Breast epithelium (tissue), 4 donors: ENCODE measurements at regions not wholly inside any gene's neighbourhood (a gene's known extent, or its start where the extent isn't known, plus 50 kb on each side); places are given as distances from the start of the nearest gene placed in this dataset.

Source experiments
- DNase-seq, 2 donors: peaks; one replicate each; pipeline ENCODE4 v3.0.0-alpha.2; 2019; ENCODE audit warnings: low spot score in 2 of 2
- H3K27ac ChIP-seq, 2 donors: fragments of 200-600 bp; sonication (generic) in 1 of 2; one replicate each; pipeline ENCODE4 v1.5.1; 2016 to 2019; ENCODE audit warnings: mild to moderate bottlenecking in 1 of 2
- H3K27me3 ChIP-seq, 2 donors: fragments of 200-600 bp; sonication (generic) in 1 of 2; one replicate each; pipeline versions ENCODE4 v1.5.1 to v1.6.0; 2017 to 2019; ENCODE audit warnings: control low read depth in 1 of 2, mild to moderate bottlenecking in 1 of 2
- H3K36me3 ChIP-seq: fragments of 200-600 bp; one replicate; pipeline ENCODE4 v1.5.1; 2019
- H3K4me1 ChIP-seq, 2 donors: fragments of 200-600 bp; sonication (generic); one replicate each; pipeline ENCODE4 v1.5.1; 2016 to 2019; ENCODE audit warnings: control low read depth in 1 of 2
- H3K4me3 ChIP-seq, 3 donors: fragments of 200-600 bp; sonication (generic); 1 replicate in 2 of 3; 2 replicates in 1 of 3; pipeline ENCODE4 v1.5.1; 2016 to 2019; ENCODE audit warnings: mild to moderate bottlenecking in 3 of 3, moderate library complexity in 2 of 3
- H3K9me3 ChIP-seq, 2 donors: fragments of 200-600 bp; sonication (generic) in 1 of 2; one replicate each; pipeline ENCODE4 v1.5.1; 2016 to 2019; ENCODE audit warnings: control low read depth in 1 of 2
- POLR2A ChIP-seq: fragments of 450-650 bp; IDR thresholded peaks from one replicate; pipeline ENCODE4 v1.6.1; 2016; ENCODE audit warnings: antibody characterized with exemption, mild to moderate bottlenecking, moderate library complexity
- POLR2AphosphoS5 ChIP-seq, 3 donors: sonication (generic); formaldehyde crosslinking; IDR thresholded peaks; one replicate each; pipeline ENCODE4 v1.6.1; 2017; ENCODE audit warnings: antibody characterized with exemption in 3 of 3
- intact Hi-C: fragments of 100-400 bp; cut with DNase I; formaldehyde crosslinking; loops from one replicate; pipeline ENCODE4 v1.15.1; 2023; ENCODE audit warnings: low total_unique reads
- TF ChIP-seq, protein P1 (sequence below), 3 donors: fragments of 450-650 bp; IDR thresholded peaks; one replicate each; pipeline ENCODE4 v1.5.1; 2016 to 2017; ENCODE audit warnings: antibody characterized with exemption in 3 of 3, mild to moderate bottlenecking in 3 of 3, moderate library complexity in 3 of 3

DNA sequence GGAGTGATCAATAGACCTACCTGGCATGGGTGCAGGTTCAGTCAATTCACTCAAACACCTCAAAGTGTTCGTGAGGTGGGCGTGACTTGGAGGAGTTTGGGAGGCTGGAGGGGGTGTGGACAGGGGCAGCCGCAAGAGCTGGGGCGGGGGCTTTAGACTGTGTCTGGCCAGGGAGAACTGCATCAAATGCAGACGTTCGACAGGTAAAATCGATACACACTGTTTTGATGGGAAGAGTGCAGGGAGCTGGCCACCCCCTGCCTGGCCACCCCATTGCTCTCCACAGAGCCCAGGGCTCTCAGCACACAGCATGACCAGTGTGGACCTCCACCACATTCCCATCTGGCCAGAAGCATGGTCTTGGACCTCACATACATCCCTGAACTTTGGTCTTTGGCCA is 412.1 kb downstream of the OCA2 start:
- Histone ChIP-seq H3K4me1 (no peaks in the 10 kb centered on the region), H3K36me3 (no peaks in the 10 kb centered on the region), H3K27ac (no peak overlapping the region), H3K9me3 (no peaks in the 10 kb centered on the region), H3K27me3 (no peaks in the 10 kb centered on the region), H3K4me3 (no peak overlapping the region)
- DNase-seq, result no peak
- no peak for TF ChIP-seq POLR2A
- no peak for TF ChIP-seq POLR2AphosphoS5 (IDR thresholded peaks at IDR 0.05)
- TF ChIP-seq, protein P1, sequence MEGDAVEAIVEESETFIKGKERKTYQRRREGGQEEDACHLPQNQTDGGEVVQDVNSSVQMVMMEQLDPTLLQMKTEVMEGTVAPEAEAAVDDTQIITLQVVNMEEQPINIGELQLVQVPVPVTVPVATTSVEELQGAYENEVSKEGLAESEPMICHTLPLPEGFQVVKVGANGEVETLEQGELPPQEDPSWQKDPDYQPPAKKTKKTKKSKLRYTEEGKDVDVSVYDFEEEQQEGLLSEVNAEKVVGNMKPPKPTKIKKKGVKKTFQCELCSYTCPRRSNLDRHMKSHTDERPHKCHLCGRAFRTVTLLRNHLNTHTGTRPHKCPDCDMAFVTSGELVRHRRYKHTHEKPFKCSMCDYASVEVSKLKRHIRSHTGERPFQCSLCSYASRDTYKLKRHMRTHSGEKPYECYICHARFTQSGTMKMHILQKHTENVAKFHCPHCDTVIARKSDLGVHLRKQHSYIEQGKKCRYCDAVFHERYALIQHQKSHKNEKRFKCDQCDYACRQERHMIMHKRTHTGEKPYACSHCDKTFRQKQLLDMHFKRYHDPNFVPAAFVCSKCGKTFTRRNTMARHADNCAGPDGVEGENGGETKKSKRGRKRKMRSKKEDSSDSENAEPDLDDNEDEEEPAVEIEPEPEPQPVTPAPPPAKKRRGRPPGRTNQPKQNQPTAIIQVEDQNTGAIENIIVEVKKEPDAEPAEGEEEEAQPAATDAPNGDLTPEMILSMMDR (IDR thresholded peaks at IDR 0.05), result no peak
- intact Hi-C loops, result no loop called here

DNA sequence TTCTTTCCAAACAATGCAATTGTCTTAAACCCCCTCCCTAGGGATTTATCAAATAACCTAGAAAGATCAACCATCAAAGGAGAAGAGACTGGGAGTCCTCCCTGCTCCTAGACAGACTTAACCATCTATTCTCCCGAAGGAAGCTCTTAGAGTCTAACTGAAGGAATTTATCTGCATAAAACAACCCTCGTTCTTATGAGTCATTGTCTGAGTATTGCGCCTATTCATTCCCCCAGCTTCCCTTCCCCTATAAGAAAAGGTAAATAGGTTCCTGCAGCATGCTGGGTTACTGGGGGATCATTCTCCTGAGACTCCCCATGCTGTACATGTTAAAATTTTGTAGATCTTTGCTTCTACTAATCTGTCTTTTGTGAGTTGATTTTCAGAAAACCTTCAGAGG is 412.7 kb downstream of the OCA2 start:
- TF ChIP-seq, protein P1 (IDR thresholded peaks at IDR 0.05), result no peak
- TF ChIP-seq POLR2A (no peak), POLR2AphosphoS5 (IDR thresholded peaks at IDR 0.05) (no peak)
- H3K36me3 ChIP-seq, result no peaks in the 10 kb centered on the region
- H3K27me3 ChIP-seq, result no peaks in the 10 kb centered on the region
- DNase-seq, result no peak
- no peak overlapping the region for H3K4me3 ChIP-seq
- intact Hi-C loops, result no loop called here
- no peak overlapping the region for H3K27ac ChIP-seq
- no peaks in the 10 kb centered on the region for H3K9me3 ChIP-seq
- H3K4me1 ChIP-seq, result no peaks in the 10 kb centered on the region

- Histone ChIP-seq H3K27ac (no peak overlapping the region), H3K27me3 (no peaks in the 10 kb centered on the region), H3K4me3 (no peak overlapping the region), H3K36me3 (no peaks in the 10 kb centered on the region), H3K9me3 (no peaks in the 10 kb centered on the region), H3K4me1 (no peaks in the 10 kb centered on the region)
- no peak for TF ChIP-seq POLR2AphosphoS5 (IDR thresholded peaks at IDR 0.05)
- DNase-seq, result no peak
- intact Hi-C loops, result no loop called here
Measured at GRCh38 chr15:27685644-27686043, 413.5 kb downstream of the OCA2 start.

DNA sequence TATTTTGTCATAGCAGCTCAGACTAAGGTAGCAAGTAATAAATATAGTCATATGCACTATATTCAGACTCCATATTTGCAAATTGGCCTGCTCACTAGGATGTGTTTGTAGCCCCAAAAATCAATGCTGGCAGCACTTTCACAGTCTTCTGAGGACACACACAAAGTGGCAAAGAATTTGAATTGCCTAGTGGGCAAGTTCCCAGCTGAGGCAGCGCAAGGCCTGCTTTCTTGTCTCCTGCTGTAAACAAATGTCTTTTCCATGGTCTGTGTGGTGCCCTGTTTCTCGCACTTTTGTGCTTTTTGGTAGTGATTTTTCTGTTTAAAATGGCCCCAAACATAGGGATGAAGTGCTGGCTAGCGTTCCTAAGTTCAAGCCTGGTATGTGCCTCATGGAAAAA is 416.0 kb downstream of the OCA2 start:
- intact Hi-C loops, result no loop called here
- TF ChIP-seq POLR2AphosphoS5 (IDR thresholded peaks at IDR 0.05) (no peak), POLR2A (no peak)
- TF ChIP-seq, protein P1 (IDR thresholded peaks at IDR 0.05), result no peak
- H3K27ac ChIP-seq, result no peak overlapping the region
- no peak overlapping the region for H3K4me3 ChIP-seq
- no peaks in the 10 kb centered on the region for H3K9me3 ChIP-seq
- no peaks in the 10 kb centered on the region for H3K4me1 ChIP-seq
- no peaks in the 10 kb centered on the region for H3K36me3 ChIP-seq
- no peaks in the 10 kb centered on the region for H3K27me3 ChIP-seq
- DNase-seq, result no peak

- H3K27me3 ChIP-seq, result no peaks in the 10 kb centered on the region
- H3K27ac ChIP-seq, result no peak overlapping the region
- TF ChIP-seq POLR2A (no peak), POLR2AphosphoS5 (IDR thresholded peaks at IDR 0.05) (no peak)
- TF ChIP-seq, protein P1 (IDR thresholded peaks at IDR 0.05), result no peak
- H3K4me3 ChIP-seq, result no peak overlapping the region
- H3K36me3 ChIP-seq, result no peaks in the 10 kb centered on the region
- no peaks in the 10 kb centered on the region for H3K4me1 ChIP-seq
- intact Hi-C loops, result no loop called here
- no peak for DNase-seq
- H3K9me3 ChIP-seq, result no peaks in the 10 kb centered on the region
Measured at GRCh38 chr15:27681038-27681437, 418.1 kb downstream of the OCA2 start.
